ENCODE measurements at regions not wholly inside any gene's neighbourhood (a gene's known extent, or its start where the extent isn't known, plus 50 kb on each side); places are given as distances from the start of the nearest gene placed in this dataset.

GRCh38 chrX:46446727-46447378 is 98.4 kb downstream of the ZNF674 start (continued):
- TF ChIP-seq ZNF394 (tag by site-specific recombination; IDR thresholded peaks at IDR 0.05; ENCODE audit: borderline replicate concordance) (no peak), ZNF302 (tag by site-specific recombination; IDR thresholded peaks at IDR 0.05; ENCODE audit: low read depth) (no peak), ZNF518A (tag by site-specific recombination; conservative IDR thresholded peaks at IDR 0.05; ENCODE audit: low read depth) (peak; percentile 62), IKZF3 (tag by site-specific recombination; IDR thresholded peaks at IDR 0.05) (peak; percentile 45; the same call in 1 of the 2 replicates), KLF9 (tag by site-specific recombination; IDR thresholded peaks at IDR 0.05; ENCODE audit: low read depth) (peak; percentile 51; the same call in 1 of the 2 replicates), ZNF366 (tag by site-specific recombination; conservative IDR thresholded peaks at IDR 0.05) (no peak), GLIS1 (tag by site-specific recombination; IDR thresholded peaks at IDR 0.05) (peak; percentile 48; the same call in 1 of the 2 replicates), ZNF548 (tag by site-specific recombination; IDR thresholded peaks at IDR 0.05) (no peak), PATZ1 (tag by site-specific recombination; IDR thresholded peaks at IDR 0.05) (peak; percentile 53; the same call in 1 of the 2 replicates), ZNF248 (tag by site-specific recombination; IDR thresholded peaks at IDR 0.05) (no peak), ZBTB1 (tag by site-specific recombination; IDR thresholded peaks at IDR 0.05) (no peak), ZNF521 (tag by site-specific recombination; IDR thresholded peaks at IDR 0.05) (no peak), ZNF132 (tag by site-specific recombination; IDR thresholded peaks at IDR 0.05; ENCODE audit: borderline replicate concordance) (no peak)

- POLR2A ChIA-PET: no interaction called here
- Histone ChIP-seq H3K27ac (ENCODE audit: extremely low read depth, low read depth, low read length) (no peak overlapping the region), H3K9me3 (ENCODE audit: control insufficient read depth, insufficient read depth, low read depth, low read length) (no peaks in the 10 kb centered on the region; the same call in 1 of the 2 replicates), H3K4me3 (ENCODE audit: low read depth, low read length) (no peak overlapping the region), H3K4me1 (ENCODE audit: control insufficient read depth, insufficient read depth, low read length) (no peaks in the 10 kb centered on the region), H3K36me3 (ENCODE audit: control insufficient read depth in 2 of 2, insufficient read depth in 1 of 2, low read length in 2 of 2) (peaks cover 0 to 9% of the 10 kb centered on the region in 2 experiments; a peak in 1 of 3 replicates)
- peak; percentile 78 for TF ChIP-seq ZBTB48 (tag by site-specific recombination; IDR thresholded peaks at IDR 0.05)
- TF ChIP-seq ZNF600 (tag by site-specific recombination; IDR thresholded peaks at IDR 0.05): no peak
- CTCF ChIA-PET: interaction anchor here (0.7 kb wide), 2 partner anchors 350 to 673 kb away, joined by 3 read pairs; no protein-coding TSS in a partner anchor
Measured at GRCh38 chrX:46444011-46444410, 101.2 kb downstream of the ZNF674 start.

GRCh38 chrX:46436744-46437143 is 108.5 kb downstream of the ZNF674 start:
- no peaks in the 10 kb centered on the region for H3K36me3 ChIP-seq (ENCODE audit: control insufficient read depth in 2 of 2, insufficient read depth in 1 of 2, low read length in 2 of 2)
- H3K9me3 ChIP-seq (ENCODE audit: control insufficient read depth, insufficient read depth, low read depth, low read length): no peaks in the 10 kb centered on the region; the same call in 1 of the 2 replicates
- H3K4me3 ChIP-seq (ENCODE audit: low read depth, low read length): no peak overlapping the region
- H3K27ac ChIP-seq (ENCODE audit: extremely low read depth, low read depth, low read length): no peak overlapping the region
- no peaks in the 10 kb centered on the region for H3K4me1 ChIP-seq (ENCODE audit: control insufficient read depth, insufficient read depth, low read length)
- ChIA-PET CTCF (no interaction called here), POLR2A (no interaction called here)
- no peak for TF ChIP-seq ZNF560 (tag by site-specific recombination; IDR thresholded peaks at IDR 0.05; ENCODE audit: borderline replicate concordance)
- TF ChIP-seq ZBTB48 (tag by site-specific recombination; IDR thresholded peaks at IDR 0.05): no peak
- TF ChIP-seq ZNF140 (tag by site-specific recombination; IDR thresholded peaks at IDR 0.05): no peak
- no peak for TF ChIP-seq ZNF280C (tag by site-specific recombination; IDR thresholded peaks at IDR 0.05)
- TF ChIP-seq REPIN1 (tag by site-specific recombination; IDR thresholded peaks at IDR 0.05; ENCODE audit: low read depth): no peak
- no peak for TF ChIP-seq MZF1 (tag by site-specific recombination; IDR thresholded peaks at IDR 0.05; ENCODE audit: borderline replicate concordance)
- TF ChIP-seq SP3 (tag by site-specific recombination; IDR thresholded peaks at IDR 0.05): no peak
- no peak for TF ChIP-seq PATZ1 (tag by site-specific recombination; IDR thresholded peaks at IDR 0.05)
- no peak for TF ChIP-seq ZEB2 (tag by site-specific recombination; IDR thresholded peaks at IDR 0.05)

All from HEK293 (cell line).